HG03571 (cell line): ENCODE measurements at regions not wholly inside any gene's neighbourhood (a gene's known extent, or its start where the extent isn't known, plus 50 kb on each side); places are given as distances from the start of the nearest gene placed in this dataset.

Experiments
- ATAC-seq: cut with Tn5 transposase; IDR thresholded peaks from one replicate; pipeline ENCODE4 v1.9.1; 2021; ENCODE audit not compliant: unreplicated experiment

- ATAC-seq, result no peak
Observed at GRCh38 chr7:46357851-46358250, 436.8 kb upstream of the IGFBP3 start.

DNA sequence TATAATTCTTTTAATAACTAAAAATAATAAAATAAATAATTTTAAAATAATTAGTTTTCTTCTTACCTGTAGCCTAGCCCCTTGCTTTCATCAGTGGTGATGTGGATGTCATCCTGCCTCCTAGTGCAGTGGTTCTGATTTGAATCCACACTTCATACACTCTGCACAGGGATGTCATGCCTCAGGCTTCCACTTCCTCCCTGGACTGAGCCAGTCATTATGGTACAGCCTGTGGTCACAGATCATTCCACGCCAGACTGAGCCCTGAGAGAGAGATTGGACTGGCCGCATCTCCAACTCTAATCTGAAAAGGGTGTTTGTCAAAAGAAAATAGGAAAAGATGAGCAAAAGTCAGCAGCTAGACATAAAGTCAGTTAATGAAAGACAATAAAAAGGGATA lies 436.2 kb upstream of the IGFBP3 start:
- no peak for ATAC-seq

DNA sequence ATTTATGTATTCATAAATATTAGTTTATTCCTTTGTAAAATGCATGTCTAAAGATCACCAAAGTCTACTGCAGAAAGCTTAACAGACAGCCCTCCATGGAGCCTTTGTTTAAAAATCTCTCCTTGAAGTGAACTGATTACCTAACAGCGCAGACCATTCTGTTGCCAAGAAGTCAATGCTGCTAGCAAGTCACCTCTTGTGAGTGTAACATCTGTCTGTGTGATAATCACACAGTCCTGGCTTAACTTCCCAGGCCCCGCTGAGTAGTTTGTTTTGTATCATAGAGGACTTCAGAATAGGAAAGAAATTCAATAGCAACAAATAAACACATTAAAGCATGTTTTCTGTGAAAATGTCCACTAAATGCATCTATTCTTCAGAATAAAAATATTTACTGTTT lies 435.3 kb upstream of the IGFBP3 start:
- no peak for ATAC-seq

- ATAC-seq, result no peak
Observed at GRCh38 chr7:46355331-46355730, 434.3 kb upstream of the IGFBP3 start.

DNA sequence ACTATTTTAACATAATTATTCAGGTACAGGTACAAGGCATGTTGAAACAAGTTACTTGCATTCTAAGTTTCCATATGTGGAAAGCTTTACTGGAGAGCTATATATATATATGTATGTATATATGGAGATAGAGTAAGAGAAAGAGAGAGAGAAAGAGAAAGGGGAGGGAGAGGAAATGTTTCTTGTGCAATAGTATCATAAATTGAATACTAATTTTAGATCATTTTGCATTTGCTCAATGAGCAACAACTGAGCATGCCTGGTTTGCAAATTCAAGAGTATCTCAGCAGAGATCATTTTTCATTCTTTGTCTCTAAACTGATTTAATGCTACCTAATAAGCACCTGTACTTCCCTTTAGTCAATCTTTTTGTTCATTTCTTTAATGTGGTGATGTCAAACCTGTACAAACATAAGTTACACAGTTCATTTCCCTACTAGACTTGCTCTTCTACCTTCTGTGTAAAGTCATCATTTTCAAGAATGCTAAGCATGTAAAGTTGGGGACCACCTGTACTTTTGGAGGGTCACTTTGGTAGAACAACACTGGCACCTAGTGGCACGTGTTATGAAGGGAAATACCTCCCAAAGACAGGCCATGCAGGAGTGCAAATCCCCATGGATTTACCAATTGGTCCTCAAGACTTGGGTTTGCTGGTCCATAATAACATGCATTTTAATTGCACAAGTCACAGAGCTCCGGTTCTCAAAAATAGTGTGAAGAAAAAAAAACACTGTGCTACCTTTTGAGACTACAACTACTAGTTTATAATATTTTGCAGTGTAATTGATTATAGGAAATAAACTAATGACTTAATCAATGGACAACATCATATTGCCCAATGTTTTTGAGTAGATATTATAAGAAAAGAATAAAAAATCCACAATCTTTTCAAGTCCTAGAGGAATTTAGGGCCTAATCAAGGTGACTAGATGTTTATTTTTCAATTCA lies 431.2 kb upstream of the IGFBP3 start:
- ATAC-seq, result no peak

DNA sequence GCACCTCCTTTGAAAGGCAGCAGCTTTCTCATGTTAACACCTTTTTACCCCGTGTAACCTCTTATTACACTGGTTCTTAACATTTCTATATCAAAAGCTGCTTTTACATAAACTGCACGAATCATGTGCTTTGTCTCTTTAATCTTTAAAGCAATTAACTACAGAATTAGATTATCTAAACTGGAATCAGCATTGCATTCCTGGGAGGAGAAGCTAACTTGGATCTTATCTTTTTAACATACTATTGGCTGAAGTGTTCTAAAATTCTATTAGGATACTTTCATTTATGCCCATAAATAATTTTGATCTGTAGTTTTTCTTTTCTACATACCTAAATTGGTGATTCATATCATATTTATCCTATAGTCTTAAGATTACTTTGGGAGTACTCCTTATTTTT lies 428.4 kb upstream of the IGFBP3 start:
- no peak for ATAC-seq

- ATAC-seq, result no peak
Observed at GRCh38 chr7:46344533-46344932, 423.5 kb upstream of the IGFBP3 start.

GRCh38 chr7:46343802-46344201 lies 422.7 kb upstream of the IGFBP3 start:
- ATAC-seq, result no peak

DNA sequence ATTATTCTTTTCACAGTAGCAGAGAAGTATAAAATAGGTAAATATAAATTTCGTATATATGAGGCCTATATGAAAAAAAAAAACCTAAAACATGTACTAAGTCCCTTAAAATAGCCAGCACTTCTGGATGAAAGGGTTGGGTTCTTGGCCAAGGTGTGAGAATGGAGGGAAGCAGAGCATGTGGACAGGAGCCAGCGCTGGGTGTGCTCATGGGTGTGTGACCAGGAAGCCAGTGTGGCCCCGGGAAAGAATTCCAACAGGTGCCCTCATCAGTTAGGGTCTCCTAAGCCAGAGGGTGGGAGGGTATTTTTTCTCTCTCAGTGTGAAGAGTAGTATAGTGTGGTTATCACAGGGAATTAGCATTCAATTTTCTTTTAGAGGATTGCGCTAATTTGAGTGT lies 401.9 kb upstream of the IGFBP3 start:
- no peak for ATAC-seq

- no peak for ATAC-seq
Observed at GRCh38 chr7:46321556-46322205, 400.6 kb upstream of the IGFBP3 start.

DNA sequence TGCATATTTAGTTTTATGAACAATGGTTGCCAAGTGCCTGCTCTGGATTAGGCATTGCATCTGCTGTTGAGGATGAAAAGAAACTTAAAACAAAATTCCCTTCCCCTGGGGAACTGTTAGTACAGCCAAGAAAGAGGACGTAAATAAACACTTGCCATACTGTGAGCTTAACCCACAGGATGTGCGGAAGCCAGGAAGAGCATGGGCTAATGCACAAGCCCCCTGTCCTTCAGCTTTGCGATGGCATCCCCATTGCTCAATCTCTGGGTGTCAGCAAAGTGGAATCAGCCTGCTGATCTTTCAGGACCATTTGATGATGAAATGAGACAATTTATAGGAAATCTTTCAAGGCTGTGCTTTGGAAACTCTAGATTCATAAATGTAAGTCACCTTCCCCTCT lies 399.9 kb upstream of the IGFBP3 start:
- ATAC-seq, result no peak

DNA sequence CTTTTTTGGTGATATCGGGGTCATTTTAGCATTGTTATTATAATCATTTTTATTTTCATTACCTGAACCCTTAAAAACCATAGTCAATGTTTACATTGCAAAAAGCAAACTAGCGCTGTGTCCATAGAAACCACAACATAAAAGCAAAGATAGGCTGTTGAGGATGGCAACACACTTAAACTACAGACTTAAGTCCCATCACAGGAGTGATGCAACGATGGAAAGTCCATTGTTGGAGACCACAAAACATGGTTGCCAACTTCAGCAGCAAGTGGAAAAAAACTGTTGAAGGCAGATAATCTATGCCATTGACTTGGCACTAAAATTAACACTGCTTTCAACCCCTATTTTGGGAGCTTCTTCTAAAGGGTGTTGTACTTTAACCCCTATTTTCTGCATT lies 398.8 kb upstream of the IGFBP3 start:
- ATAC-seq, result no peak

DNA sequence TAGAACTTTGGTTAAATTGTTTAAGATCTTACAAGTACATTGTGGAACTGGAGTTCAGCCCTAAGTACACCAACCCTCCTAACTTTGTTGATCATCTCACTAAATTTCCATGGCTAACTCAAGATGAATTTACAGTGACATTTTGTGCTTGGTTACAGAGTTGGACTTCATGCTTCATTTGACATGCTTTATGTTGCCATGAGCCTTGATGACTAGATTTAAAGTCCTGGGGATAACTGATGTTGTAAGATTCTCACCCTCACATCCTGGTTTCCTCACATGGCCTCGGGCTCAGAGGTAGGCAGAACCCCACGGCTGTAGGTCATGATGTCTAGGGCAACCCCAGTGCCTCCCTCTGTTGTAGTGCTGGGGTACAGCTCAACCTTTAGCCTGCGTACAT lies 397.2 kb upstream of the IGFBP3 start:
- ATAC-seq, result no peak

- ATAC-seq, result no peak
Observed at GRCh38 chr7:46317256-46317655, 396.2 kb upstream of the IGFBP3 start.

DNA sequence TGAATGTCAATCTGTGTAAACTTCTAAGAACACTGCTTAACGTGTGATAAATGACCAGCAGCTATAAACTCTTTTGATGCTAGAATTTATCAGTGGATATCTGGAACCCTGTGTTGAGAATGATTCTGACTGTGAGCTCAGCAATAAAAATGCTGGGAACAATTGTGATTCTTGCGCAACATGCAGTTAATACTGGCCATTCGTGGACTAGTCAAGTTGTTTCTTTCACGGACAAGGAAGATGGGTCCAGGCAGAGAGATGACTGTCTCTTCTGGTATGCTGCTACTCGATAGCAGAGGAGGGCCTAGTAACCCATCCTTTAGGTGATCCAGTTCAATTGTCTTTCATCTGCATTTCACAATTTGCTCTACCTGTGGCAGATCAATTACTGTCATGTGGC lies 394.8 kb upstream of the IGFBP3 start:
- no peak for ATAC-seq

DNA sequence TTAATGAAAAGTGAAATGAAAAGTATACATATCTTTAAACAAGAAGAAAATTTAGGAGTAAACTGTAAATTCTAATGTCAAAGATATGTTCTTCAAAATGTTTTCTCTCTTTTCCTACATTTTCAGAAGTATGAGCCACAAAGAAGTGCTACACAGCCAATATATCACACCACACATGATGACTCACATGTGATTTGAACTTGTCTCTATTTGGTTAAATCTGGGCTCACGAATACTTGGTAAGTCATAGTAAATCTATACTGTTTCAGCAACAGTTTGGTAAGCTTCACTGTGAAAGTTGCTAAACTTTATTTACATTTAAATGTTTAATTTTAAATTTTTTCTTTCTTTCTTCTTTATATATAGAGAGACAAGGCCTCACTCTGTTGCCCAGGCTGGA lies 380.6 kb upstream of the IGFBP3 start:
- no peak for ATAC-seq

DNA sequence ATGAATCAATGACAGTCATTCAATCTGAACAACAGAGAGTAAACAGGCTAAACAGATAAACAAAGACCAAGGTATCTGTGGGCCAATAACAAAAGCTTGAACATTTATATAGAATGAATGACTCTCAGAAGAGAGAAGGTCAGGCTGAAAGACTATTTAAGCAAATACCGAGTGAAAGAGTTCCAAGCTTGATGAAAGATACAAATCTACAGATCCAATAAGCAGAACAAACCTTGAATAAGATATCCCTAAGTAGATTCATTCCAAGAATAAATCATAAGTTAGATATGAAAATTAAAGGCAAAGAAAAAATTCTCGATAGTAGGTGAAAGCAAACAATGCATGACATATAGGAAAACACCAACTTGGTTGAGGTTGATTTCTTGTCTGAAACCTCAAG lies 376.4 kb upstream of the IGFBP3 start:
- ATAC-seq, result no peak

- no peak for ATAC-seq
Observed at GRCh38 chr7:46296526-46296925, 375.5 kb upstream of the IGFBP3 start.

- ATAC-seq, result no peak
Observed at GRCh38 chr7:46294381-46294780, 373.3 kb upstream of the IGFBP3 start.

GRCh38 chr7:46292741-46293140 lies 371.7 kb upstream of the IGFBP3 start:
- ATAC-seq, result no peak

GRCh38 chr7:46291601-46292150 lies 370.6 kb upstream of the IGFBP3 start:
- peak; percentile 42 for ATAC-seq

- peak; percentile 63 for ATAC-seq
Observed at GRCh38 chr7:46291050-46291438, 370.0 kb upstream of the IGFBP3 start.
